ENCODE measurements at regions not wholly inside any gene's neighbourhood (a gene's known extent, or its start where the extent isn't known, plus 50 kb on each side); places are given as distances from the start of the nearest gene placed in this dataset.

GRCh38 chr1:4430406-4431365 lies 223.7 kb upstream of the AJAP1 start:
- peak overlapping the region in 1 of 2 donors; percentile 65 for H3K27ac Mint-ChIP-seq
- no peak for ATAC-seq

GRCh38 chr1:4431491-4431890 lies 222.9 kb upstream of the AJAP1 start:
- H3K4me1 Mint-ChIP-seq: no peaks in the 10 kb centered on the region
- no peak overlapping the region for H3K27ac Mint-ChIP-seq
- peaks cover 0 to 5% of the 10 kb centered on the region in 2 donors for H3K9me3 Mint-ChIP-seq
- DNase-seq: no peak
- ATAC-seq: no peak
- no peaks in the 10 kb centered on the region for H3K27me3 Mint-ChIP-seq
- H3K4me3 Mint-ChIP-seq: no peak overlapping the region

More at GRCh38 chr1:4430406-4431365, 223.7 kb upstream of the AJAP1 start:
- no peaks in the 10 kb centered on the region for H3K4me1 Mint-ChIP-seq
- DNase-seq: no peak
- peaks cover 0 to 5% of the 10 kb centered on the region in 2 donors for H3K9me3 Mint-ChIP-seq
- H3K4me3 Mint-ChIP-seq: no peak overlapping the region
- H3K27me3 Mint-ChIP-seq: no peaks in the 10 kb centered on the region

- Mint-ChIP-seq H3K4me3 (no peak overlapping the region), H3K27me3 (no peaks in the 10 kb centered on the region), H3K4me1 (no peaks in the 10 kb centered on the region), H3K9me3 (peaks cover 4 to 14% of the 10 kb centered on the region in 2 donors), H3K27ac (no peak overlapping the region)
- DNase-seq (no peak), ATAC-seq (no peak)
Observed at GRCh38 chr1:4433075-4433474, 221.3 kb upstream of the AJAP1 start.

GRCh38 chr1:4444086-4444485 lies 210.3 kb upstream of the AJAP1 start:
- no peak for DNase-seq
- no peak overlapping the region for H3K4me3 Mint-ChIP-seq
- no peaks in the 10 kb centered on the region for H3K4me1 Mint-ChIP-seq
- peak overlapping the region in 1 of 2 donors; percentile 9 for H3K27ac Mint-ChIP-seq
- H3K9me3 Mint-ChIP-seq: no peaks in the 10 kb centered on the region
- no peak for ATAC-seq
- peaks cover 59% of the 10 kb centered on the region for H3K27me3 Mint-ChIP-seq

- H3K4me3 Mint-ChIP-seq: no peak overlapping the region
- no peaks in the 10 kb centered on the region for H3K9me3 Mint-ChIP-seq
- no peak for ATAC-seq
- H3K4me1 Mint-ChIP-seq: no peaks in the 10 kb centered on the region
- peaks cover 52% of the 10 kb centered on the region for H3K27me3 Mint-ChIP-seq
- DNase-seq: no peak
- no peak overlapping the region for H3K27ac Mint-ChIP-seq
Observed at GRCh38 chr1:4447778-4448420, 206.5 kb upstream of the AJAP1 start.

- ATAC-seq (no peak), DNase-seq (no peak)
- Mint-ChIP-seq H3K27me3 (peaks cover 33% of the 10 kb centered on the region), H3K4me3 (no peak overlapping the region), H3K27ac (no peak overlapping the region), H3K4me1 (no peaks in the 10 kb centered on the region), H3K9me3 (no peaks in the 10 kb centered on the region)
Observed at GRCh38 chr1:4449972-4450371, 204.4 kb upstream of the AJAP1 start.

GRCh38 chr1:4452701-4453100 lies 201.7 kb upstream of the AJAP1 start:
- ATAC-seq (no peak), DNase-seq (no peak)
- H3K4me1 Mint-ChIP-seq: no peaks in the 10 kb centered on the region
- H3K4me3 Mint-ChIP-seq: no peak overlapping the region
- no peak overlapping the region for H3K27ac Mint-ChIP-seq
- peaks cover 6% of the 10 kb centered on the region for H3K27me3 Mint-ChIP-seq
- peaks cover 4 to 8% of the 10 kb centered on the region in 2 donors for H3K9me3 Mint-ChIP-seq

- no peak overlapping the region for H3K4me3 Mint-ChIP-seq
- peaks cover 4 to 8% of the 10 kb centered on the region in 2 donors for H3K9me3 Mint-ChIP-seq
- H3K27me3 Mint-ChIP-seq: no peaks in the 10 kb centered on the region
- no peak for ATAC-seq
- H3K4me1 Mint-ChIP-seq: no peaks in the 10 kb centered on the region
- H3K27ac Mint-ChIP-seq: no peak overlapping the region
- DNase-seq: no peak
Observed at GRCh38 chr1:4460052-4460451, 194.4 kb upstream of the AJAP1 start.

GRCh38 chr1:4460651-4461050 lies 193.8 kb upstream of the AJAP1 start:
- ATAC-seq (no peak), DNase-seq (no peak)
- H3K9me3 Mint-ChIP-seq: peaks cover 4 to 8% of the 10 kb centered on the region in 2 donors
- H3K27me3 Mint-ChIP-seq: no peaks in the 10 kb centered on the region
- no peak overlapping the region for H3K4me3 Mint-ChIP-seq
- no peak overlapping the region for H3K27ac Mint-ChIP-seq
- no peaks in the 10 kb centered on the region for H3K4me1 Mint-ChIP-seq

- Mint-ChIP-seq H3K27me3 (no peaks in the 10 kb centered on the region), H3K9me3 (peaks cover 0 to 1% of the 10 kb centered on the region in 2 donors), H3K27ac (no peak overlapping the region), H3K4me3 (no peak overlapping the region), H3K4me1 (no peaks in the 10 kb centered on the region)
- DNase-seq (no peak), ATAC-seq (no peak)
Observed at GRCh38 chr1:4461726-4462290, 192.6 kb upstream of the AJAP1 start.

- Mint-ChIP-seq H3K4me1 (no peaks in the 10 kb centered on the region), H3K27ac (no peak overlapping the region), H3K4me3 (no peak overlapping the region), H3K9me3 (no peaks in the 10 kb centered on the region), H3K27me3 (no peaks in the 10 kb centered on the region)
- DNase-seq (no peak), ATAC-seq (no peak)
Observed at GRCh38 chr1:4462831-4463484, 191.5 kb upstream of the AJAP1 start.

GRCh38 chr1:4463631-4464030 lies 190.8 kb upstream of the AJAP1 start:
- no peak overlapping the region for H3K4me3 Mint-ChIP-seq
- ATAC-seq: no peak
- no peaks in the 10 kb centered on the region for H3K9me3 Mint-ChIP-seq
- H3K4me1 Mint-ChIP-seq: no peaks in the 10 kb centered on the region
- H3K27me3 Mint-ChIP-seq: no peaks in the 10 kb centered on the region
- DNase-seq: no peak
- peak overlapping the region in 1 of 2 donors; percentile 82 for H3K27ac Mint-ChIP-seq

GRCh38 chr1:4464478-4464877 lies 189.9 kb upstream of the AJAP1 start:
- H3K27ac Mint-ChIP-seq: no peak overlapping the region
- DNase-seq (no peak), ATAC-seq (no peak)
- no peaks in the 10 kb centered on the region for H3K9me3 Mint-ChIP-seq
- H3K27me3 Mint-ChIP-seq: no peaks in the 10 kb centered on the region
- no peak overlapping the region for H3K4me3 Mint-ChIP-seq
- H3K4me1 Mint-ChIP-seq: no peaks in the 10 kb centered on the region

- Mint-ChIP-seq H3K9me3 (no peaks in the 10 kb centered on the region), H3K4me3 (no peak overlapping the region), H3K27me3 (no peaks in the 10 kb centered on the region), H3K27ac (no peak overlapping the region), H3K4me1 (no peaks in the 10 kb centered on the region)
- ATAC-seq (no peak), DNase-seq (no peak)
Observed at GRCh38 chr1:4467241-4467640, 187.2 kb upstream of the AJAP1 start.

- no peaks in the 10 kb centered on the region for H3K9me3 Mint-ChIP-seq
- no peak overlapping the region for H3K4me3 Mint-ChIP-seq
- no peaks in the 10 kb centered on the region for H3K27me3 Mint-ChIP-seq
- DNase-seq (no peak), ATAC-seq (no peak)
- H3K27ac Mint-ChIP-seq: no peak overlapping the region
- H3K4me1 Mint-ChIP-seq: no peaks in the 10 kb centered on the region
Observed at GRCh38 chr1:4468386-4468785, 186.0 kb upstream of the AJAP1 start.
